HG03558 (cell line): ENCODE measurements at regions not wholly inside any gene's neighbourhood (a gene's known extent, or its start where the extent isn't known, plus 50 kb on each side); places are given as distances from the start of the nearest gene placed in this dataset.

Experiments
- ATAC-seq: cut with Tn5 transposase; IDR thresholded peaks from one replicate; pipeline ENCODE4 v1.9.1; 2021; ENCODE audit warnings: moderate number of reproducible peaks; ENCODE audit not compliant: unreplicated experiment; ENCODE audit errors: extremely low read depth

DNA sequence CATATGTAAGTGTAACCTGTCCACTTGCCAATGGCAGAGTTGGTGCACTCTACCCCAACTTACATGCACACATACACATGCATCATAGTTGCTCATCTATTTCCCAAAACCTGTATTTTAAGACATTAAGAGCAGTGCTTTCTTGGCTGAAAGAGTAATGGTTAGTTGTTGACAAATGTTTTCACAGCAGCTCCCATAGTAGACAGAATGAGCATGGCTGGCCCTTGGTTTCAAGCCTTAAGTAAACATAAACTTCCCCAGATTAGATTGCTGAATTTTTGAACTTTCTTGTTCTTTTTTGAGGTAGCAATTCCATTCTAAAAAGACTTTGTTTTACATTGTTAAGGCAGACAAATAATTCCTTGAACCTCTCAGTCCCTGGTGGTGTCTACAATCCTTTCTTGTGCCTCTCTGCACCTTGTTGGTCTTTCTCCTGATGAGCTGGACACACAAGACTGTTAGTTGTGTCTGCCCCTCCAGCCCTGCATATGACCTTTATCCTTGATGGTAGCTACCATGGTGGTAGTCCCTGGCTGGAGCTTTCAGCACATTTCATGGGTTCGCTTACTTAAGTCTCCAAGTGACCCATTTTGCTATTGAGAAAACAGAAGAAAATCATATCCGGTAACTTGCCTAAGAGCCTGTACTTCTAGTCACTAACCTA lies 580.1 kb upstream of the ID2 start:
- ATAC-seq = no peak

DNA sequence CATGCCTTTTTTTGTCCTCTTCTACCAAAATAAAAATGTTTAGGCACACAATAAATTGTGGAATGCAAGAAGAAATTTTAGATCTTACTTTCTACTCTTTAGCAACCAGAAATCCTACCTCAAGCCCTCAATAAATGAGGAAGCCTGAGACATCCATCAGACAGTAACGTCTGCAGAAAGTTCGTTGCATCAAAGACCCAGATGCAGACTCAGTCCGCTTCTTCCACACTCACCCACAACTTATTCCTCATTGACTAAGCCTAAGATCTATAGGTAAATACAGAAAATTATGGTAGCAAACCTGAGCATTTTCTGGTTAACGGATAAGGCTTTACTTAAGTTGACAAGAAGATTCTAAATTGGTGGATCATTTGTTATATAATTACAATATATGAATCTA lies 579.4 kb upstream of the ID2 start:
- ATAC-seq = no peak

DNA sequence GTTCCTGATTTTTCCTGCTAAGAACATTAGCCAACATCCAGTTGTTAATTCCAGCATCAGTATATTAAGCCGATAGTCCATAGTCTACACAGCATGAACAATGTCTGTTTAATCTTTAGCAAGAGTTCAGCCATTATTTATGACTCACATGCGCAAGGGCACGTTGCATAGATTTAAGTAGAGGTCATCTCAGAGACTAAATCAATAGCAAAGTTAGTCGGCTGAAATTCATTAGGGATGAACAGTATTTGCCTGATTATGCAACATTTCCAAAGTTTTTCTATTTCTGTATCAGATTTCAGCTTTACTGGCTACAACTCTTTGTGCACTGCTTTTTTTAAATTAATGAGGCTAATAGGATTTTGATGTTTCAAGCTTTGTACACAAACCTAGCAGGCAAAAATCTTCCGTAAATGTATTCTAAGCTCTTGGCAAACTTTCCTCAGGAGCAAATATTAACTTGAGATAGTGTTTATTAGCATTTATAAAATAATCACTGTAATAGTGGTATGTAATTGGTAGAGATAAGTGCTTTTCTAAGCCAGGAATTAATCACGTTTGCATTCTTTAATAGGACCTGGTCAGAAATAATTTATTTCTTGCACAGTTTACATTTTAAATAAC lies 578.7 kb upstream of the ID2 start:
- ATAC-seq = no peak

DNA sequence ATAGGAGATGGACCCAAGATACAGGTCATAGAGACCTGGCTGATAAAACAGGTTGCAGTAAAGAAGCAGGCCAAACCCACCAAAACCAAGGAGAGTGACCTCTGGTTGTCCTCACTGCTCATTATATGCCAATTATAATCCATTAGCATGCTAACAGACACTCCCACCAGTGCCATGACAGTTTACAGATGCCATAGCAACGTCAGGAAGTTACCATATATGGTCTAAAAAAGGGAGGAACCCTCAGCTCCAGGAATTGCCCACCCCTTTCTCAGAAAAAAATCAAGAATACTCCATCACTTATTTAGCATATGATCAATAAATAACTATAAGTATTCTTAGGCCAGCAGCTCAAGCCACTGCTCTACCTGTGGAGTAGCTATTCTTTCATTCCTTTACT lies 574.7 kb upstream of the ID2 start:
- ATAC-seq = no peak

DNA sequence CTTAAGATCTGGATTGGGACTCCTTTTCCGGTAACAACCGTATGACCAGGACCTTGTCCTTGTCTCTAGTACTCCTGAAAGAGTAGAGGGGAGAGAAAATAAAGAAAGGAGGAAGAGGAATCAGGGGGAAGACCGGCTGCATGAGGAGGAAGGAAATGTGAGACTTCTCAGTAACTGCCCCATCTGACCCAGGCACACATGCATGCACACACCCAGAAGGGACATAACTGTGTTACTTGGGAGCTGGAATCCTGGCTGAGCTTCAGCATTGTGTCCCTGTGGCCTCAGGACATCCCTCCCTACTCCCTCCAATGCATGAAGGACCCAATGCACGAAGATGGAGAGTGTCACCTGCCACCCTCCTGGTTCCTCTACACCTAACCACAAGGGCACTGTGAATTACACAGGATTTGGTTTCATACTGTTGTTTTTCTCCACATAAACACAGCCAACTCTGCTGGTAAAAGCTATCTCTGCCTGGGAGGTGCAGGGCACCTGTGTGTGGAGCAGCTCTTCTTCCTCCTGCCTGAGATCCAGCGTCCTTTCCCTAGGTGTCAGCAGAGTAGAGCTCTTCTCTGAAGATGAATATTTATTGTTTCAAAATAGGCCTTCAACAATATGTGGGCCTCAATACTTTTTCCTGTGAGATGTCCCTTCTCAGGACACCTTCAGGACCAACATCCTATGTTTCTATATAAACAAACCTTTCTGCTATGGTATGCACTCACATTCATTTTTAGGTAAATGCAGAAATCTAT lies 574.1 kb upstream of the ID2 start:
- ATAC-seq = no peak

GRCh38 chr2:8110716-8111115 lies 571.1 kb upstream of the ID2 start:
- ATAC-seq = no peak

- ATAC-seq = no peak
Observed at GRCh38 chr2:8111193-8111592, 570.7 kb upstream of the ID2 start.

DNA sequence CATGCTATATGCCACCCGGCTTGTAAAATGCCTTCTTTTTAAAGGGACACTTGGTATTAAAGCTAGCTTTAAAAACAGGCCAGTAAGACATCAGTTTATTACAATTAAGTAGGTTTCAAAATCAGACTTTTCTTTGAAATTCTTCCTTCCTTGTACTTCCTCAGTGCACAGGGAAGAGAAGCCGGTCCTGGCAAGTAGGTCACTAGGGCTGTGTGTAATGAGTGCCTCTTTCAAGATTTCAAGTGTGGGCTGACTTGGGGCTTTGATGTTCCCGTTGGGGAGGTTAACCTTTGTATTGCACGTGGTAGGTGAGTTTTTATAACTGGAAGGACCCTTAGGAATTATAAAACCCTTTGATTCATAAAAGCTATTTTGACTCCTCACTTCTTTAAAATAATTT lies 566.4 kb upstream of the ID2 start:
- no peak for ATAC-seq

- ATAC-seq = no peak
Observed at GRCh38 chr2:8115966-8116365, 565.9 kb upstream of the ID2 start.

DNA sequence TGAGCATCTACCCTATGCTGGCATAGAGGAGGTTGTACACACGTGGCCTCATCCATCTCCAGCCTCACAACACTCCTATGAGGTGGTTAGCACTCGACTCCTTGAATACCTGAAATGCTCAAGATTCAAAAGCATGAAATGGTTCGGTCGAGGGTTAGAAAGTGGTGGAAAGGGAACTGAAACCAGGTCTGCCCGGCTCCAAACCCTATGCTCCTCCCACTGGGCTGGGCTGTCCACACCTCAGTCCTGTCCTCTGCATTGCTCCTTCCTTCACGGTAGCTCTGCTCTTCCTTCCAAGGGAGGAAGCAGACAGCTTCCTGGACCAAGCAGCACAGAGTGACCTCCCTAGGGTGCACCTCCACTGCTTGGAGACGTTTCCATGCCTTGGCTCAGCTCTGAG lies 565.2 kb upstream of the ID2 start:
- ATAC-seq = peak; percentile 88

DNA sequence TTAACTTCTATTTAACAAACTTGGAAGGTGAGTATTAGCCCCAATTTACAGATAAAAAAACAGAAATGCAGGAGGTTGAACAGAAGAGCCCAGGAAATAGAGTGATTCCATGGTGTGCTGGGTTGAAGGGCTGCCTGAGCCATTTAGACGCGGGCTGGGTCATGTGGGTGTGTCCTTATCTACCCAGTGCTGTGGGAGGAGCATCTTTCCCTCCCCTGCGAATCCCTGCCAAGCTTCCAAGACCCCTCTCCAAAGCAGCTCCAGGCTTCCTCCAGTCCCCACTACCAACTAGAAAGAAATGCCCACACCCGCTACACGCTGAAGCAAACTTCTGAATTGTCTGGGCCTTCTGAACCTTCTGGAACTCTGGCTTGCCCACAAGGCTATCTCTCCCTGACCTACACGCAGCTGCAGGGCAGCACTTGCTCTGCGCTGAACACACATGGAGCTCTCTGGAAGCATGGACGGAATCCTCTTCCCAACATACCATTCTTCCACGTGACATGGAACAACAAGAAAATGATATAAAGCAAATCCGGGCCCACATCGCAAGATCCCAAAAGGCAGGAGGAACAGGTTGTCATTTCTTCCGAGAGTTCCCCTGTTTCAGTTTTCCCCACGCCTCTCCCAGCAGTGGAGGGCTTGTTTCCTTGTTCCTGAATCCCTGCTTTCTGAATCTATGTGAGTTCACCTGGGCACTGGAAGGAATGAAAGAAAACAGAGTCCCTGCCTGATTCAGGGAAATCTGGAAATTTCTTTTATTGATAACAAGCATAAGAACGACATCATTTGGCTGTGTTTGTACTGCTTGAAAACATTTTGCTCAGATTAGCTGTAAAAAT lies 562.7 kb upstream of the ID2 start:
- no peak for ATAC-seq

- no peak for ATAC-seq
Observed at GRCh38 chr2:8119782-8120505, 561.9 kb upstream of the ID2 start.

DNA sequence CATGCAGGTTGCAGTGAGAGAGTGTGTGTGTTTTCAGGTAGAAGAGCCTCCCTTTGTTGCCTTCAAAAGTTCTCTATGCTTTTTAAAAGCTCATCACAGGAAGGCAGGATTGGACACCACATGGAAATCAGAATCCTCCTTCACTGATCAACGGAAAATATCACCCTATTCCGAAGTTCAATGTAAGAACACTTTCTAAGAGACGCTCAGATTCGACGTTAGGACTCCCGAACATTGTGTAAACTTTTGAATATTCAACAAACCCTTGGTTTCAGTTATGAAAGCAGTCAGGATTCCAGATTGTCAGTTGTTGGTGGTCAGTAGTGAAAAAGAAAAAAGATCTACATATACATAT lies 561.4 kb upstream of the ID2 start:
- ATAC-seq = no peak

GRCh38 chr2:8121022-8121825 lies 560.6 kb upstream of the ID2 start:
- no peak for ATAC-seq

GRCh38 chr2:8121826-8122513 lies 559.9 kb upstream of the ID2 start:
- no peak for ATAC-seq

GRCh38 chr2:8122520-8122919 lies 559.3 kb upstream of the ID2 start:
- no peak for ATAC-seq

DNA sequence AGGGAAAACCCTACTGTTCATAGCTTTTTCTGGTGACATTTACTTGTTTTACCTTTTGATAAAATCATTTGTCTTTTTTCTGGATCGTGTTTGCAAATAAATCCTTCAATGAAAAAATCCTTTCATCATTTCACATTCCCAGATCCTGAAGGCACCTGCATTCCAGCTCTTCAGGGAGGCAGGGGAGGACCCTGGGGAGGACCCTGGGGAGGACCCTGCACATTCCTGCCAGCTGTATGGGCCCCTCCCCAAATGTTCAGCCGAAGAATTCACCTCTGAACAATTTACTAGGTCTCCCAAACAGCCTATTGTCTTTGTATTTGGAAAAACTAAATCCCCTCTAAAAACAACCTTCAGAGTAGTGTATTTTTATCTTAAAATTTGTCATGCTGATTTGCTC lies 558.4 kb upstream of the ID2 start:
- ATAC-seq = no peak

GRCh38 chr2:8125741-8126711 lies 555.8 kb upstream of the ID2 start:
- ATAC-seq = no peak
